Fibroblast of lung (primary cell): ENCODE measurements at regions not wholly inside any gene's neighbourhood (a gene's known extent, or its start where the extent isn't known, plus 50 kb on each side); places are given as distances from the start of the nearest gene placed in this dataset.

Source experiments
- DNase-seq, 2 donors: peaks; one replicate each; pipeline versions ENCODE4 v3.0.0 to v3.0.0-alpha.2; 2010; ENCODE audit warnings: low read depth in 2 of 2
- H2AFZ ChIP-seq: 2 replicates; pipeline ENCODE4 v1.5.1; 2012; ENCODE audit warnings: low read length, control low read depth, inconsistent platforms
- H3K27ac ChIP-seq: 2 replicates; pipeline ENCODE4 v1.5.1; 2011; ENCODE audit warnings: low read length, control low read depth; ENCODE audit not compliant: insufficient read depth
- H3K27me3 ChIP-seq: 2 replicates; pipeline ENCODE4 v1.5.1; 2011; ENCODE audit warnings: mild to moderate bottlenecking, low read length; ENCODE audit not compliant: control insufficient read depth, insufficient read depth
- H3K36me3 ChIP-seq: 2 replicates; pipeline ENCODE4 v1.5.1; 2011; ENCODE audit warnings: low read length; ENCODE audit not compliant: control insufficient read depth, insufficient read depth
- H3K4me1 ChIP-seq: 2 replicates; pipeline ENCODE4 v1.5.1; 2011; ENCODE audit warnings: low read length; ENCODE audit not compliant: control insufficient read depth, insufficient read depth; ENCODE audit errors: extremely low read depth
- H3K4me2 ChIP-seq: 2 replicates; pipeline ENCODE4 v1.5.1; 2011; ENCODE audit warnings: low read length, control low read depth; ENCODE audit not compliant: insufficient read depth; ENCODE audit errors: extremely low read depth
- H3K4me3 ChIP-seq, 4 experiments: fragments of 200-600 bp in 1 of 4; sonication (generic) in 1 of 4; replicated peaks in 1 of 4; 2 replicates each; pipeline ENCODE4 v1.5.1; 2011 to 2016; ENCODE audit warnings: low read length in 4 of 4, low read depth in 3 of 4, mild to moderate bottlenecking in 3 of 4, control low read depth in 2 of 4, inconsistent platforms in 1 of 4, mixed read lengths in 1 of 4; ENCODE audit not compliant: insufficient read depth in 1 of 4; ENCODE audit errors: control extremely low read depth in 1 of 4
- H3K79me2 ChIP-seq: 2 replicates; pipeline ENCODE4 v1.5.1; 2012; ENCODE audit warnings: mild to moderate bottlenecking, low read length, inconsistent platforms; ENCODE audit not compliant: control insufficient read depth, insufficient read depth
- H3K9ac ChIP-seq: 2 replicates; pipeline ENCODE4 v1.5.1; 2011; ENCODE audit warnings: mild to moderate bottlenecking, low read length, control low read depth; ENCODE audit not compliant: insufficient read depth
- H3K9me3 ChIP-seq: 2 replicates; pipeline ENCODE4 v1.5.1; 2012; ENCODE audit warnings: low read depth, low read length; ENCODE audit not compliant: control insufficient read depth, insufficient read depth
- H4K20me1 ChIP-seq: 2 replicates; pipeline ENCODE4 v1.5.1; 2011; ENCODE audit warnings: low read length; ENCODE audit not compliant: control insufficient read depth, insufficient read depth; ENCODE audit errors: extremely low read depth
- EZH2 ChIP-seq: IDR thresholded peaks from 2 replicates; pipeline ENCODE4 v1.5.1; 2012; ENCODE audit warnings: low read length, control low read depth, mild to moderate bottlenecking; ENCODE audit errors: missing control alignments
- TF ChIP-seq, protein P1 (sequence below), 2 donors: IDR thresholded peaks in 1 of 2; conservative IDR thresholded peaks in 1 of 2; 1 replicate in 1 of 2; 2 replicates in 1 of 2; pipeline ENCODE4 v1.5.1; 2011 to 2012; ENCODE audit warnings: low read length in 2 of 2, control low read depth in 1 of 2, inconsistent platforms in 1 of 2, low read depth in 1 of 2, mild to moderate bottlenecking in 1 of 2

DNA sequence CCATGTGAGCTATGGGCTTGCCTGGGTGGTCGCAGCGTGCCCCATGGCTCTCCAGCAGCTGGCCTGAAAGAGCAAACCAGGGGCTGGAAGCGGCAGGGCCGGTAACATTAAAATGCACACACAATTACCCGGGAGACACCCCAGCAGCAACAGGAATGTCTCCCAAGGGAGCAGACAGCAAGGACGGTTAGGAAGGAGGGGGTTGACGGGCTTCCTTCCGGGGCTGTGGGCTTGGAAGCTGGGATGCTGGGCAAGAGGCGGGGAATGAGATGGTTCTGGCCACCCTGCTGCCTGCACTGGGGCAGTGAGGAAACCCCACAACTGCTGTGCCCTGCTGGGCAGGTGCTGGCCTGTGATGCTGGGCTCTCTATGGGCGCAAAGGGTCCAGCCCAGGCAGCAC lies 71.8 kb upstream of the ADAMTS2 start:
- Histone ChIP-seq H2AFZ (no peak overlapping the region), H3K27me3 (no peaks in the 10 kb centered on the region), H4K20me1 (no peaks in the 10 kb centered on the region), H3K9ac (no peak overlapping the region), H3K4me3 (no peak overlapping the region), H3K9me3 (no peaks in the 10 kb centered on the region), H3K27ac (no peak overlapping the region), H3K36me3 (no peaks in the 10 kb centered on the region), H3K4me1 (no peaks in the 10 kb centered on the region), H3K79me2 (no peaks in the 10 kb centered on the region), H3K4me2 (no peak overlapping the region)
- DNase-seq = no peak
- TF ChIP-seq, protein P1, sequence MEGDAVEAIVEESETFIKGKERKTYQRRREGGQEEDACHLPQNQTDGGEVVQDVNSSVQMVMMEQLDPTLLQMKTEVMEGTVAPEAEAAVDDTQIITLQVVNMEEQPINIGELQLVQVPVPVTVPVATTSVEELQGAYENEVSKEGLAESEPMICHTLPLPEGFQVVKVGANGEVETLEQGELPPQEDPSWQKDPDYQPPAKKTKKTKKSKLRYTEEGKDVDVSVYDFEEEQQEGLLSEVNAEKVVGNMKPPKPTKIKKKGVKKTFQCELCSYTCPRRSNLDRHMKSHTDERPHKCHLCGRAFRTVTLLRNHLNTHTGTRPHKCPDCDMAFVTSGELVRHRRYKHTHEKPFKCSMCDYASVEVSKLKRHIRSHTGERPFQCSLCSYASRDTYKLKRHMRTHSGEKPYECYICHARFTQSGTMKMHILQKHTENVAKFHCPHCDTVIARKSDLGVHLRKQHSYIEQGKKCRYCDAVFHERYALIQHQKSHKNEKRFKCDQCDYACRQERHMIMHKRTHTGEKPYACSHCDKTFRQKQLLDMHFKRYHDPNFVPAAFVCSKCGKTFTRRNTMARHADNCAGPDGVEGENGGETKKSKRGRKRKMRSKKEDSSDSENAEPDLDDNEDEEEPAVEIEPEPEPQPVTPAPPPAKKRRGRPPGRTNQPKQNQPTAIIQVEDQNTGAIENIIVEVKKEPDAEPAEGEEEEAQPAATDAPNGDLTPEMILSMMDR (conservative IDR thresholded peaks at IDR 0.05 in 1 of 2, IDR thresholded peaks at IDR 0.05 in 1 of 2; ENCODE audit: low read depth in 1 of 2, low read length in 2 of 2) = no peak
- TF ChIP-seq EZH2 = no peak

DNA sequence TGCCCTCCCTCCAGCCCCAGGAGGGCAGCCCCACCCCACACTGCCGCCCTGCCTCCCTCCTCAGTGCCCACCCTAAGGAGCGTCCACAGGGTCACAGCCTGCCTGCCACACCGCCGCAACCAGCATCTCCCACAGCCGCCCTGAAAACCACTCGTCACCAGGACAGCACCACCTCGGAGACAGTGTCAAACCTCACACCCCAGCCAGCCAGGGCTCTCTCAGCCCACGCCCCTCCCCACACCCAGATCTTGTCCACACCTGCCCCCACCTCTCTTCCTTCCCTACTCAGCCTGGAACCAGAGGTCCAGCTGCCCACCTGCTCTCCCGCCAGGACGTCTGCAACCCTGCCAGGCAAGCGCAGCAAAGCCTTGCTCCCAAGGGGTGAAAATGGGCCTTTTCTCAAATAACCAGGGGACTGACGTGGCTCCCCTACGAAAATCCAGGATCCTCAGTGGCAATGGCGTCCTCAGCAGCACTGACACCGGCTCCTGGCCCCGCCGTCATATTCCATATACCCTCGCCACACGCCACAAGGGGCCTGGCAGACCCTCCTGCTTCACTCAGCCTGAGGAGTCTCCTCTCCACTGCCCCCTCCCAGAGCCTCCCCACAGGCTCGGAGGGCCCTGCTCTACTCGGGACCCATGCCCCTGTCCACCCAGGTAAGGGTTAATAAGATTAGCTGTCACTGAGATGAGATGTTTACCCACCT lies 71.0 kb upstream of the ADAMTS2 start:
- Histone ChIP-seq H3K27me3 (no peaks in the 10 kb centered on the region), H3K27ac (no peak overlapping the region), H2AFZ (no peak overlapping the region), H4K20me1 (no peaks in the 10 kb centered on the region), H3K9ac (no peak overlapping the region), H3K4me1 (no peaks in the 10 kb centered on the region), H3K4me2 (no peak overlapping the region), H3K4me3 (no peak overlapping the region), H3K79me2 (no peaks in the 10 kb centered on the region), H3K9me3 (no peaks in the 10 kb centered on the region), H3K36me3 (no peaks in the 10 kb centered on the region)
- no peak for DNase-seq
- no peak for TF ChIP-seq EZH2
- TF ChIP-seq, protein P1 (conservative IDR thresholded peaks at IDR 0.05 in 1 of 2, IDR thresholded peaks at IDR 0.05 in 1 of 2; ENCODE audit: low read depth in 1 of 2, low read length in 2 of 2) = no peak

DNA sequence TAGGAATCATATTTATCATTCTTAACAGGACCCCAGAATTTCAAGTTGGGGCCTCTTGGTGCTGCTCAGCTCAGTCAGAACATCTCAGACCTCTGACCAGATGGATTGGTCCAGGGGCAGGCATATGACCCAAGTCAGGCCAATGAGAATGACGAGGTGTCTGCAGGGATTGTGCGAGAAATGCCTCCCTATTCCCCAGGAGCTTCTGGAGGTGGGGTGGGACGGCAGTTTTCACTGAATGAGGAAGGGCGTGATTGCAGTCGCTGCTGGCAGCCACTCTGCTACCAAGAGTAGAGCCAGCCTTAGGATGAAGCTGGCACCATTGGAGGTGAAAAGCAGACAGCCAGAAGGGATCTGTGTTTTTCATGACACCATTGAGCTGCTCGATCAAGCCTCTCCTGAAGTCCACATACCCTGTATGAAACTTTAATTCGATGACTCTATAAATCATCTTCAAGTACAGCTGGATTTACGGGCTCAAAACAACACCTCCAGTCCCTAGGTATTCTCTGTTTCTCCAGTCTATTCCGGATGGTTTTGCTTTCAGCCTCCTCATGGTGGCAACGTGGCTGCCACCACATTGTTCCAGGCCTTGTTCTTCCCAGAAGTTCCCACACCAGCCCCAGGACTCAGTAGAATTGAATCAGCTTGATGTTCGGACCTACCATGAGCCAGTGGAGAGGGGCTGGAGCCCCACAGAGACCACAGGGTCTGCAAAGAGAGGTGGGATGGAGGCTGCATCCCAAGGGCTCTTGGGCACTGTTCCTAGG lies 70.2 kb upstream of the ADAMTS2 start:
- Histone ChIP-seq H3K9me3 (no peaks in the 10 kb centered on the region), H3K4me2 (no peak overlapping the region), H4K20me1 (no peaks in the 10 kb centered on the region), H3K4me3 (no peak overlapping the region), H3K9ac (no peak overlapping the region), H3K4me1 (no peaks in the 10 kb centered on the region), H2AFZ (no peak overlapping the region), H3K27ac (no peak overlapping the region), H3K27me3 (no peaks in the 10 kb centered on the region), H3K36me3 (no peaks in the 10 kb centered on the region), H3K79me2 (no peaks in the 10 kb centered on the region)
- no peak for DNase-seq
- TF ChIP-seq, protein P1 (conservative IDR thresholded peaks at IDR 0.05 in 1 of 2, IDR thresholded peaks at IDR 0.05 in 1 of 2; ENCODE audit: low read depth in 1 of 2, low read length in 2 of 2) = no peak
- TF ChIP-seq EZH2 = no peak
